ENCODE measurements at regions not wholly inside any gene's neighbourhood (a gene's known extent, or its start where the extent isn't known, plus 50 kb on each side); places are given as distances from the start of the nearest gene placed in this dataset.
"Not testable (repeated sequence)": the region's sequence is repeated elsewhere in the genome, so short reads cannot be mapped to it uniquely, and the experiment has no call there.

DNA sequence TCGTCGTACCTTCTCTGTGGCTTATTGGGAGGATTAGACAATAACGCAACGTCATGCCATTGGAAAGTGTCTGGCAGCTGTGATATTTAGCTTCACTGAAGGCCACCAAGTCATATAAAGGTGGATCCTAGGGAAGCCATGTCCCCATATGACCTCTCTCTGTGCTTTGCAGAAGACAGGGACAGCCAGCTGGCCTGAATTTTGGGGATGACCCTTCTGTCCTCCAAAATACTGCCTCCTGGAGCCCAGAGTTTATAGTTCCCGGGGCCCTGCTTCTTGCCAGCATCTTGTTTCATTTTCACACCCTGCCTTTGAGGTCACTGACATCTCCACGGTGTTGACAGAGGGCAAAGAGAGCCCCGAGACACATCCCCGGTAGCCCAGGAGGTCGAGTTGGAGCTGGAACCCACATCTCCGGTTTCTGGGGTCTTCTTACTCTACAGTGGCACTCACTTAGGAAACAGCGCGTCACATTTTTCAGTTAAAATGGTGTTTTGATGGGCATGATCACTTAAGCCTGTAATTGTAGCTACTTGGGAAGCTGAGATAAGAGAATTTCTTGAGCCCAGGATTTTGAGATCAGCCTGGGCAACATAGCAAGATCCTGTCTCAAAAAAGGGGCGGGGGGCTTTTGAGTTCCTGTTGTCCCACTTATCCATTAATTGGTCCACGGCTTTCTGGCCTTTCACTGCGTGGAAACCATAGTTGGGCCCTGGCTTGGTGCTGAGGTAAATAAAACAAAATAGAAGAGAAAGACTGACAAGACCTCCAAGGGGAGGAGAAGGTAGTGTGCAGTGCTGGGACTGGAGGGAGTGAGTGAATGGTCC lies 101.1 kb downstream of the DDX1 start:
- H3K27ac ChIP-seq: no peak overlapping the region
- DNase-seq (ENCODE audit: low spot score) (no peak), ATAC-seq (ENCODE audit: insufficient number of reproducible peaks, low FRiP score, low read depth) (no peak)
- no peaks in the 10 kb centered on the region for H3K4me1 ChIP-seq (ENCODE audit: control insufficient read depth in 1 of 2, low read depth in 2 of 2)
- no peak overlapping the region for H3K4me3 ChIP-seq
- TF ChIP-seq, protein P1, sequence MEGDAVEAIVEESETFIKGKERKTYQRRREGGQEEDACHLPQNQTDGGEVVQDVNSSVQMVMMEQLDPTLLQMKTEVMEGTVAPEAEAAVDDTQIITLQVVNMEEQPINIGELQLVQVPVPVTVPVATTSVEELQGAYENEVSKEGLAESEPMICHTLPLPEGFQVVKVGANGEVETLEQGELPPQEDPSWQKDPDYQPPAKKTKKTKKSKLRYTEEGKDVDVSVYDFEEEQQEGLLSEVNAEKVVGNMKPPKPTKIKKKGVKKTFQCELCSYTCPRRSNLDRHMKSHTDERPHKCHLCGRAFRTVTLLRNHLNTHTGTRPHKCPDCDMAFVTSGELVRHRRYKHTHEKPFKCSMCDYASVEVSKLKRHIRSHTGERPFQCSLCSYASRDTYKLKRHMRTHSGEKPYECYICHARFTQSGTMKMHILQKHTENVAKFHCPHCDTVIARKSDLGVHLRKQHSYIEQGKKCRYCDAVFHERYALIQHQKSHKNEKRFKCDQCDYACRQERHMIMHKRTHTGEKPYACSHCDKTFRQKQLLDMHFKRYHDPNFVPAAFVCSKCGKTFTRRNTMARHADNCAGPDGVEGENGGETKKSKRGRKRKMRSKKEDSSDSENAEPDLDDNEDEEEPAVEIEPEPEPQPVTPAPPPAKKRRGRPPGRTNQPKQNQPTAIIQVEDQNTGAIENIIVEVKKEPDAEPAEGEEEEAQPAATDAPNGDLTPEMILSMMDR (IDR thresholded peaks at IDR 0.05): no peak
- H3K36me3 ChIP-seq: no peaks in the 10 kb centered on the region
- H3K9me3 ChIP-seq: no peaks in the 10 kb centered on the region
- no peaks in the 10 kb centered on the region for H3K27me3 ChIP-seq (replicated peaks; ENCODE audit: insufficient read depth)

DNA sequence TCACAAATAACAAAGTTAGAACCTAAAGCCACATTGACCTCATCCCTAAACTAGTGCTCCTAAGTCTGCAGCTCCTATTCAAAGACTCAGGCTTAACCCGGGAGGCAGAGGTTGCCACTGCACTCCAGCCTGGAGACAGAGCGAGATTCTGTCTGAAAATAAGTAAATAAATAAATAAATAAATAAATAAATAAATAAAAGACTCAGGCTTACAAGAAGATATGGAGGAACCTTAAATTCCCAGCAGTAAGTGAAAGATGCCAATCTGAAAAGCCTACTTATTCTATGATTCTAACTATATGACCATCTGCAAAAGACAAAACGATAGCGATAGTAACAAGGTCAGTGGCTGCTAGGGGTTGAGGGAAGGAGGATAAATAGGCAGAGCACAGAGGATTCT lies 101.7 kb downstream of the DDX1 start:
- no peak for ATAC-seq (ENCODE audit: insufficient number of reproducible peaks, low FRiP score, low read depth)
- TF ChIP-seq, protein P1 (IDR thresholded peaks at IDR 0.05): no peak
- H3K4me3 ChIP-seq: no peak overlapping the region
- no peaks in the 10 kb centered on the region for H3K27me3 ChIP-seq (replicated peaks; ENCODE audit: insufficient read depth)
- H3K4me1 ChIP-seq (ENCODE audit: control insufficient read depth in 1 of 2, low read depth in 2 of 2): no peaks in the 10 kb centered on the region
- no peaks in the 10 kb centered on the region for H3K9me3 ChIP-seq
- H3K36me3 ChIP-seq: no peaks in the 10 kb centered on the region
- H3K27ac ChIP-seq: no peak overlapping the region
- no peak for DNase-seq (ENCODE audit: low spot score)

DNA sequence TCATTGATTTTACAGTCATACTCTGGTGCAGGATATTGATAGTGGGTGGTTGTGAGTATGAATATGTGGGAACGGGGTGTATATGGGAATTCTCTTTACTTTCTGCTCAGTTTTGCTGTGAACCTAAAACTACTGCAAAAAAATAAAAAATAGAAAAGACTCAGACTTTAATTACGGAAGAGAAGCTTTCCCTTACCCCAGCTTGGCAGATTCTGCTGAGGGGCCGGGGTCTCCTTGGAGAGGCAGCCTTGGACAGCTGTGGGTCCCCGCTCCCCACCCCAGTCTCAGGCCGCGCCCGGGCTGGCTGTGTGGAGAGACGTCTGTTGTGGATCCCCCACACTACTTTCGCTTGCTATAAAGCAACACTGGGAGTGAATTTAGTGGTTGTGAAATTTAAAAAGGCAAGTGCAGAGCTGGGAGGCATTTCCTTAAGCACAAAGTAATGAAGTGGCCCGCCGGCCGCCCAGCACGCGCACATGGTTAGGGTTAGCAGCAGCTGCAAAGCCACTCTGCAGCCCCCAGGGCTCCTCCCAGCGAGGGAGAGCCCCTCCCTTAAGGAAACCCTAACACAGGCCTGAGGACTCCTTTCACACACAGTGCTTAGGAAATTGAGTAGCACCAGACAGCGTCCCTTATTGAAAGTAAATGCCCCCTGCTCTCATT lies 102.4 kb downstream of the DDX1 start:
- DNase-seq (ENCODE audit: low spot score): no peak
- TF ChIP-seq, protein P1 (IDR thresholded peaks at IDR 0.05): no peak
- H3K4me3 ChIP-seq: no peak overlapping the region
- no peaks in the 10 kb centered on the region for H3K27me3 ChIP-seq (replicated peaks; ENCODE audit: insufficient read depth)
- no peak overlapping the region for H3K27ac ChIP-seq
- no peak for ATAC-seq (ENCODE audit: insufficient number of reproducible peaks, low FRiP score, low read depth)
- H3K36me3 ChIP-seq: no peaks in the 10 kb centered on the region
- no peaks in the 10 kb centered on the region for H3K9me3 ChIP-seq
- no peaks in the 10 kb centered on the region for H3K4me1 ChIP-seq (ENCODE audit: control insufficient read depth in 1 of 2, low read depth in 2 of 2)

DNA sequence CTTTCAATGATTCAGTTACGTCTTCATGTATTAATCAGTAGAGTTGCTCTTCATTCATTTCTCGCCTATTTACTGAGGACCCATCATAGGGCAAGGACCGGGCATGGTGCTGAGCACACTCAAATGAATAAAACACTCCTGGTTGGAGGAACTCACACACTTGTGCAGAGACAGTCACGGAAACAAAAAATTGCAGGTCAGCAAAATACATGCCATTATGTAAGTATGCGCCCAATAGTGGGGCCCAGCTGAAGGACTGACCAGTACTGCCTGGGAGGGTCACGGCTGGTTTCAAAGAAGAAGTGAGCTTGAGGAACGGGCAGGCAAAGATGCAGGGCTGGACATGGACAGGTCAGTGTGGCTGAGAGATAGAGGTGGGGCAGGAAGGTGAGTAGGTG lies 102.9 kb downstream of the DDX1 start:
- TF ChIP-seq, protein P1 (IDR thresholded peaks at IDR 0.05): no peak
- Histone ChIP-seq H3K4me1 (ENCODE audit: control insufficient read depth in 1 of 2, low read depth in 2 of 2) (no peaks in the 10 kb centered on the region), H3K9me3 (no peaks in the 10 kb centered on the region), H3K4me3 (no peak overlapping the region), H3K36me3 (no peaks in the 10 kb centered on the region), H3K27me3 (replicated peaks; ENCODE audit: insufficient read depth) (no peaks in the 10 kb centered on the region), H3K27ac (no peak overlapping the region)
- no peak for DNase-seq (ENCODE audit: low spot score)
- ATAC-seq (ENCODE audit: insufficient number of reproducible peaks, low FRiP score, low read depth): no peak

DNA sequence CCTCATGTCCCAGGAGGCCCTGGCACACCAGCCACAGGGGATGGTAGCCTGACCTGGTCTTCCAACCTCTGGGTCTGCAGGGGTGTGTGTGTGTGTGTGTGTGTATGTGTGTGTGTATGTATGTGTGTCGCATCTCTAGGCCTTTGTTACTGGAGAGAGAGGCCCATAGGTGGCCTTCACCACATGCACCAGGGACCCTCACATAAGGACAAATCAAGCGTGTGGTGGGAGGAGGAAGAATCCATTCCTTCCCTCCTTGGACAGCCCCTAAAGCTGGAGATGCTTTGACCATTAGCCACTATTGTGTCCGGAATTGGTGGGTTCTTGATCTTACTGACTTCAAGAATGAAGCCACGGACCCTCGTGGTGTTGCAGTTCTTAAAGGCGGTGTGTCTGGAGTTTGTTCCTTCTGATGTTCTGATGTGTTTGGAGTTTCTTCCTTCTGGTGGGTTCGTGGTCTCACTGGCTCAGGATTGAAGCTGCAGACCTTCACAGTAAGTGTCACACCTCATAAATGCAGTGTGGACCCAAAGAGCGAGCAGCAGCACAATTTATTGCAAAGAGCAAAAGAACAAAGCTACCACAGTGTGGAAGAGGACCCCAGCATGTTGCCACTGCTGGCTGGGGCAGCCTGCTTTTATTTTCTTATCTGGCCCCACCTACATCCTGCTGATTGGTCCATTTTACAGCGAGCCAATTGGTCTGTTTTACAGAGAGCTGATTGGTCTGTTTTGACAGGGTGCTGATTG lies 104.1 kb downstream of the DDX1 start:
- no peaks in the 10 kb centered on the region for H3K4me1 ChIP-seq (ENCODE audit: control insufficient read depth in 1 of 2, low read depth in 2 of 2)
- TF ChIP-seq, protein P1 (IDR thresholded peaks at IDR 0.05): no peak
- H3K4me3 ChIP-seq: no peak overlapping the region
- no peaks in the 10 kb centered on the region for H3K36me3 ChIP-seq
- ATAC-seq (ENCODE audit: insufficient number of reproducible peaks, low FRiP score, low read depth) (no peak), DNase-seq (ENCODE audit: low spot score) (no peak)
- H3K27ac ChIP-seq: no peak overlapping the region
- H3K27me3 ChIP-seq (replicated peaks; ENCODE audit: insufficient read depth): no peaks in the 10 kb centered on the region
- no peaks in the 10 kb centered on the region for H3K9me3 ChIP-seq

DNA sequence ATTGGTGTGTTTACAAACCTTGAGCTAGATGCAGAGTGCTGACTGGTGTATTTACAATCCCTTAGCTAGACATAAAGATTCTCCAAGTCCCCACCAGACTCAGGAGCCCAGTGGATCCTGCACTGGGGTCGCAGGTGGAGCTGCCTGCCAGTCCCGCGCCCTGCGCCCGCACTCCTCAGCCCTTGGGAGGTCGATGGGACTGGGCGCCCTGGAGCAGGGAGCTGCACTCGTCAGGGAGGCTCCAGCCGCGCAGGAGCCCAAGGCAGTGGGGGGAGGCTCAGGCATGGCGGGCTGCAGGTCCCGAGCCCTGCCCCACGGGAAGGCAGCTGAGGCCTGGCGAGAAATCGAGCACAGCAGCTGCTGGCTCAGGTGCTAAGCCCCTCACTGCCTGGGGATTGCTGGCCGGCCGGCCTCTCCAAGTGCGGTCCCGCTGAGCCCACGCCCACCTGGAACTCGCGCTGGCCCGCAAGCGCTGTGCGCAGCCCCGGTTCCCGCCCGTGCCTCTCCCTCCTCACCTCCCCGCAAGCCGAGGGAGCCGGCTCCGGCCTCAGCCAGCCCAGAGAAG lies 105.0 kb downstream of the DDX1 start:
- not testable (repeated sequence) for ATAC-seq (ENCODE audit: insufficient number of reproducible peaks, low FRiP score, low read depth); H3K27me3 ChIP-seq (replicated peaks; ENCODE audit: insufficient read depth); H3K27ac ChIP-seq; H3K4me3 ChIP-seq; H3K9me3 ChIP-seq; H3K4me1 ChIP-seq (ENCODE audit: control insufficient read depth in 1 of 2, low read depth in 2 of 2); DNase-seq (ENCODE audit: low spot score); H3K36me3 ChIP-seq

All from thoracic aorta (tissue), 2 donors.